Brain microvascular endothelial cell (primary cell): ENCODE measurements at regions not wholly inside any gene's neighbourhood (a gene's known extent, or its start where the extent isn't known, plus 50 kb on each side); places are given as distances from the start of the nearest gene placed in this dataset.

Experiments used
- DNase-seq: peaks from one replicate; pipeline ENCODE4 v3.0.0-alpha.2; 2020
- H3K27ac ChIP-seq: fragments of 250-450 bp; sonication (Bioruptor Pico); 2 replicates; pipeline ENCODE4 v1.5.1; 2020; ENCODE audit warnings: mild to moderate bottlenecking, moderate library complexity
- H3K27me3 ChIP-seq: fragments of 250-450 bp; sonication (Bioruptor Pico); replicated peaks from 2 replicates; pipeline ENCODE4 v1.5.1; 2020; ENCODE audit warnings: mild to moderate bottlenecking
- H3K36me3 ChIP-seq: fragments of 250-450 bp; sonication (Bioruptor Pico); replicated peaks from 2 replicates; pipeline ENCODE4 v1.5.1; 2020; ENCODE audit warnings: mild to moderate bottlenecking
- H3K4me3 ChIP-seq: 2 replicates; pipeline ENCODE4 v1.5.1; 2011; ENCODE audit warnings: low read depth, mild to moderate bottlenecking, control low read depth, low read length, moderate library complexity
- CTCF ChIP-seq: IDR thresholded peaks from 2 replicates; pipeline ENCODE4 v1.5.1; 2011; ENCODE audit warnings: low read depth, mild to moderate bottlenecking, moderate library complexity, low read length, control low read depth, inconsistent platforms; ENCODE audit errors: missing control alignments
- in situ Hi-C: cut with HindIII; loops from 2 replicates; pipeline ENCODE4 v1.10.0; 2017; ENCODE audit warnings: low sequenced_read_pairs, low pct_ligation_motif_present

- H3K27ac ChIP-seq = peak overlapping the region; percentile 11
- peak overlapping the region; percentile 80 for H3K4me3 ChIP-seq
- no peak for TF ChIP-seq CTCF
- no peaks in the 10 kb centered on the region for H3K36me3 ChIP-seq
- DNase-seq = no peak
- in situ Hi-C loops = no loop called here
- H3K27me3 ChIP-seq = no peaks in the 10 kb centered on the region
Observed at GRCh38 chr1:39107341-39108290, 81.5 kb downstream of the NDUFS5 start.

GRCh38 chr1:39109644-39110043, 83.5 kb downstream of the NDUFS5 start:
- Histone ChIP-seq H3K27me3 (no peaks in the 10 kb centered on the region), H3K27ac (no peak overlapping the region), H3K36me3 (no peaks in the 10 kb centered on the region), H3K4me3 (no peak overlapping the region)
- in situ Hi-C loops = no loop called here
- TF ChIP-seq CTCF = no peak
- no peak for DNase-seq

GRCh38 chr1:39110325-39110851, 84.2 kb downstream of the NDUFS5 start:
- in situ Hi-C loops = no loop called here
- H3K4me3 ChIP-seq = no peak overlapping the region
- TF ChIP-seq CTCF = no peak
- no peaks in the 10 kb centered on the region for H3K36me3 ChIP-seq
- H3K27ac ChIP-seq = peak overlapping the region; percentile 52
- peak; percentile 66 for DNase-seq
- H3K27me3 ChIP-seq = no peaks in the 10 kb centered on the region

- in situ Hi-C loops = no loop called here
- Histone ChIP-seq H3K27me3 (no peaks in the 10 kb centered on the region), H3K36me3 (no peaks in the 10 kb centered on the region), H3K27ac (peak overlapping the region; percentile 52), H3K4me3 (no peak overlapping the region)
- no peak for DNase-seq
- TF ChIP-seq CTCF = no peak
Observed at GRCh38 chr1:39110882-39111281, 84.7 kb downstream of the NDUFS5 start.

GRCh38 chr1:39113109-39113743, 87.1 kb downstream of the NDUFS5 start:
- no peak for TF ChIP-seq CTCF
- in situ Hi-C loops = no loop called here
- no peak overlapping the region for H3K27ac ChIP-seq
- H3K27me3 ChIP-seq = no peaks in the 10 kb centered on the region
- no peak for DNase-seq
- H3K36me3 ChIP-seq = no peaks in the 10 kb centered on the region
- no peak overlapping the region for H3K4me3 ChIP-seq
